ENCODE measurements at regions not wholly inside any gene's neighbourhood (a gene's known extent, or its start where the extent isn't known, plus 50 kb on each side); places are given as distances from the start of the nearest gene placed in this dataset.
"Not testable (repeated sequence)": the region's sequence is repeated elsewhere in the genome, so short reads cannot be mapped to it uniquely, and the experiment has no call there.

- DNase-seq (ENCODE audit: low spot score), result no peak
Measured at GRCh38 chrX:67288156-67288555, 255.7 kb upstream of the AR start.

- peak; percentile 2 for DNase-seq (ENCODE audit: low spot score)
Measured at GRCh38 chrX:67289055-67289499, 254.7 kb upstream of the AR start.

- no peak for DNase-seq (ENCODE audit: low spot score)
Measured at GRCh38 chrX:67290489-67291220, 253.2 kb upstream of the AR start.

- DNase-seq (ENCODE audit: low spot score), result no peak
Measured at GRCh38 chrX:67295924-67296323, 247.9 kb upstream of the AR start.

GRCh38 chrX:67296395-67296794, 247.4 kb upstream of the AR start:
- DNase-seq (ENCODE audit: low spot score), result no peak

GRCh38 chrX:67317725-67318124, 226.1 kb upstream of the AR start:
- DNase-seq (ENCODE audit: low spot score), result no peak

GRCh38 chrX:67328476-67328875, 215.3 kb upstream of the AR start:
- no peak for DNase-seq (ENCODE audit: low spot score)

- no peak for DNase-seq (ENCODE audit: low spot score)
Measured at GRCh38 chrX:67334323-67334722, 209.5 kb upstream of the AR start.

- no peak for DNase-seq (ENCODE audit: low spot score)
Measured at GRCh38 chrX:67338262-67338661, 205.6 kb upstream of the AR start.

GRCh38 chrX:67342138-67342537, 201.7 kb upstream of the AR start:
- DNase-seq (ENCODE audit: low spot score), result no peak

GRCh38 chrX:67346225-67346624, 197.6 kb upstream of the AR start:
- no peak for DNase-seq (ENCODE audit: low spot score)

GRCh38 chrX:67346667-67347066, 197.2 kb upstream of the AR start:
- no peak for DNase-seq (ENCODE audit: low spot score)

- DNase-seq (ENCODE audit: low spot score), result no peak
Measured at GRCh38 chrX:67347145-67347544, 196.7 kb upstream of the AR start.

- no peak for DNase-seq (ENCODE audit: low spot score)
Measured at GRCh38 chrX:67351411-67351810, 192.4 kb upstream of the AR start.

- DNase-seq (ENCODE audit: low spot score), result peak; percentile 14
Measured at GRCh38 chrX:67353651-67354370, 190.0 kb upstream of the AR start.

GRCh38 chrX:67361267-67361666, 182.6 kb upstream of the AR start:
- not testable (repeated sequence) for DNase-seq (ENCODE audit: low spot score)

GRCh38 chrX:67384403-67384802, 159.4 kb upstream of the AR start:
- DNase-seq (ENCODE audit: low spot score), result no peak

GRCh38 chrX:67408423-67409079, 135.3 kb upstream of the AR start:
- DNase-seq (ENCODE audit: low spot score), result no peak

- no peak for DNase-seq (ENCODE audit: low spot score)
Measured at GRCh38 chrX:67415937-67416336, 127.9 kb upstream of the AR start.

- DNase-seq (ENCODE audit: low spot score), result no peak
Measured at GRCh38 chrX:67426946-67427345, 116.9 kb upstream of the AR start.

GRCh38 chrX:67435536-67435935, 108.3 kb upstream of the AR start:
- DNase-seq (ENCODE audit: low spot score), result no peak

- DNase-seq (ENCODE audit: low spot score), result no peak
Measured at GRCh38 chrX:67436867-67437266, 107.0 kb upstream of the AR start.

- DNase-seq (ENCODE audit: low spot score), result no peak
Measured at GRCh38 chrX:67437821-67438220, 106.0 kb upstream of the AR start.

Measured in GM03348 (cell line).